SK-N-SH (cell line): ENCODE measurements at regions not wholly inside any gene's neighbourhood (a gene's known extent, or its start where the extent isn't known, plus 50 kb on each side); places are given as distances from the start of the nearest gene placed in this dataset.

Experiments
- CTCF ChIA-PET: fragments of 300-600, 350-600 bp; formaldehyde crosslinking; extraction: SDS; loops from one replicate; lab custom pipeline; 2021; lab: Yijun Ruan, JAX
- POLR2A ChIA-PET: fragments of 350-600 bp; sonication (Branson Sonifier 250); formaldehyde crosslinking; extraction: SDS; loops from one replicate; lab custom pipeline; 2020; ENCODE audit warnings: antibody characterized with exemption, inconsistent platforms; lab: Yijun Ruan, JAX
- DNase-seq: peaks from one replicate; pipeline ENCODE4 v3.0.0; 2012
- H2AFZ ChIP-seq: fragments of 200-600 bp; sonication (generic); 2 replicates; pipeline ENCODE4 v1.8.1; 2016; ENCODE audit warnings: antibody characterized with exemption, mild to moderate bottlenecking, low read depth
- H3F3A ChIP-seq: fragments of 200-600 bp; sonication (generic); replicated peaks from 2 replicates; pipeline ENCODE3; 2016; ENCODE audit warnings: antibody characterized with exemption, mild to moderate bottlenecking; ENCODE audit not compliant: insufficient read depth
- H3K27ac ChIP-seq, 2 experiments: fragments of 200-500 bp in 1 of 2; fragments of 200-600 bp in 1 of 2; sonication (Bioruptor generic) in 1 of 2; sonication (generic), shearing (Covaris generic) in 1 of 2; 2 replicates each; pipeline versions ENCODE4 v1.5.1 to v1.6.1; 2014 to 2016; ENCODE audit warnings: low read depth in 2 of 2, inconsistent platforms in 1 of 2, low read length in 1 of 2, mild to moderate bottlenecking in 1 of 2, mixed read lengths in 1 of 2
- H3K27me3 ChIP-seq: fragments of 200-600 bp; sonication (generic), shearing (Covaris generic); 2 replicates; pipeline ENCODE4 v1.6.1; 2016; ENCODE audit warnings: mixed run types; ENCODE audit not compliant: insufficient read depth
- H3K36me3 ChIP-seq, 2 experiments: fragments of 200-500 bp in 1 of 2; fragments of 200-600 bp in 1 of 2; sonication (Bioruptor generic) in 1 of 2; sonication (generic) in 1 of 2; replicated peaks in 1 of 2; 2 replicates each; pipeline versions ENCODE3 to v1.5.1; 2014 to 2016; ENCODE audit warnings: low read length in 1 of 2, mild to moderate bottlenecking in 1 of 2; ENCODE audit not compliant: insufficient read depth in 2 of 2, control insufficient read depth in 1 of 2
- H3K4me1 ChIP-seq, 2 experiments: fragments of 200-500 bp in 1 of 2; fragments of 200-600 bp in 1 of 2; sonication (Bioruptor generic) in 1 of 2; sonication (generic), shearing (Covaris generic) in 1 of 2; 2 replicates each; pipeline versions ENCODE4 v1.5.1 to v1.6.1; 2014 to 2016; ENCODE audit warnings: low read depth in 1 of 2, low read length in 1 of 2, mixed run types in 1 of 2; ENCODE audit not compliant: insufficient read depth in 2 of 2, control insufficient read depth in 1 of 2
- H3K4me2 ChIP-seq: fragments of 200-600 bp; sonication (generic), shearing (Covaris generic); 2 replicates; pipeline ENCODE4 v1.6.1; 2017; ENCODE audit warnings: mixed run types
- H3K4me3 ChIP-seq, 2 experiments: fragments of 200-500 bp in 1 of 2; fragments of 200-600 bp in 1 of 2; sonication (Bioruptor generic) in 1 of 2; sonication (generic), shearing (Covaris generic) in 1 of 2; 2 replicates each; pipeline versions ENCODE4 v1.5.1 to v1.8.1; 2014 to 2016; ENCODE audit warnings: low read depth in 2 of 2, inconsistent platforms in 1 of 2, low read length in 1 of 2, mild to moderate bottlenecking in 1 of 2, mixed read lengths in 1 of 2, moderate library complexity in 1 of 2
- H3K79me2 ChIP-seq: fragments of 200-600 bp; sonication (generic); 2 replicates; pipeline ENCODE4 v1.8.1; 2017; ENCODE audit warnings: mild to moderate bottlenecking; ENCODE audit not compliant: insufficient read depth
- H3K9ac ChIP-seq: fragments of 200-600 bp; sonication (generic); 2 replicates; pipeline ENCODE4 v1.6.1; 2017; ENCODE audit warnings: mixed run types
- H3K9me2 ChIP-seq: fragments of 200-600 bp; sonication (generic); 2 replicates; pipeline ENCODE4 v1.6.1; 2017; ENCODE audit warnings: mixed run types
- H3K9me3 ChIP-seq: fragments of 200-600 bp; sonication (generic); 2 replicates; pipeline ENCODE4 v1.6.1; 2017; ENCODE audit warnings: mixed run types, mild to moderate bottlenecking, moderate library complexity
- H4K20me1 ChIP-seq: fragments of 200-600 bp; sonication (generic); 2 replicates; pipeline ENCODE4 v1.6.1; 2017; ENCODE audit warnings: mild to moderate bottlenecking, mixed run types; ENCODE audit not compliant: insufficient read depth
- FOSL2 ChIP-seq: IDR thresholded peaks from 2 replicates; pipeline ENCODE4 v1.4.0; 2012; ENCODE audit warnings: low read depth, mild to moderate bottlenecking, moderate library complexity, borderline replicate concordance
- MXI1 ChIP-seq: IDR thresholded peaks from 2 replicates; pipeline ENCODE4 v1.6.1; 2012; ENCODE audit warnings: mild to moderate bottlenecking, low read depth, low read length, improper control_type of control experiment
- NRF1 ChIP-seq: IDR thresholded peaks from 2 replicates; pipeline ENCODE4 v1.6.1; 2012; ENCODE audit warnings: low read depth, mild to moderate bottlenecking, low read length
- RCOR1 ChIP-seq: fragments of 150-350 bp; IDR thresholded peaks from 2 replicates; pipeline ENCODE4 v1.6.1; 2017; ENCODE audit warnings: antibody characterized with exemption, low read length
- RFX5 ChIP-seq: IDR thresholded peaks from 2 replicates; pipeline ENCODE4 v1.6.1; 2012; ENCODE audit warnings: mild to moderate bottlenecking, improper control_type of control experiment, low read length
- TAF1 ChIP-seq: IDR thresholded peaks from 2 replicates; pipeline ENCODE4 v1.6.1; 2012; ENCODE audit warnings: low read depth, mild to moderate bottlenecking, low read length, moderate library complexity, borderline replicate concordance
- TEAD4 ChIP-seq: IDR thresholded peaks from 2 replicates; pipeline ENCODE4 v1.4.0; 2012; ENCODE audit warnings: mild to moderate bottlenecking, borderline replicate concordance; ENCODE audit not compliant: insufficient read depth
- USF2 ChIP-seq: fragments of 150-350 bp; IDR thresholded peaks from 2 replicates; pipeline ENCODE4 v1.6.1; 2017; ENCODE audit warnings: antibody characterized with exemption, low read length, low read depth, borderline replicate concordance
- WGBS: methylation state at CpG from one replicate; pipeline ENCODE4 v1.1.6; 2017; ENCODE audit warnings: low lambda C conversion rate; 5-methylcytosine and 5-hydroxymethylcytosine counted together
- TF ChIP-seq, protein P1 (sequence below): IDR thresholded peaks from 2 replicates; pipeline ENCODE4 v1.6.1; 2012; ENCODE audit warnings: mild to moderate bottlenecking, low read depth, low read length, moderate library complexity

- TF ChIP-seq, protein P1, sequence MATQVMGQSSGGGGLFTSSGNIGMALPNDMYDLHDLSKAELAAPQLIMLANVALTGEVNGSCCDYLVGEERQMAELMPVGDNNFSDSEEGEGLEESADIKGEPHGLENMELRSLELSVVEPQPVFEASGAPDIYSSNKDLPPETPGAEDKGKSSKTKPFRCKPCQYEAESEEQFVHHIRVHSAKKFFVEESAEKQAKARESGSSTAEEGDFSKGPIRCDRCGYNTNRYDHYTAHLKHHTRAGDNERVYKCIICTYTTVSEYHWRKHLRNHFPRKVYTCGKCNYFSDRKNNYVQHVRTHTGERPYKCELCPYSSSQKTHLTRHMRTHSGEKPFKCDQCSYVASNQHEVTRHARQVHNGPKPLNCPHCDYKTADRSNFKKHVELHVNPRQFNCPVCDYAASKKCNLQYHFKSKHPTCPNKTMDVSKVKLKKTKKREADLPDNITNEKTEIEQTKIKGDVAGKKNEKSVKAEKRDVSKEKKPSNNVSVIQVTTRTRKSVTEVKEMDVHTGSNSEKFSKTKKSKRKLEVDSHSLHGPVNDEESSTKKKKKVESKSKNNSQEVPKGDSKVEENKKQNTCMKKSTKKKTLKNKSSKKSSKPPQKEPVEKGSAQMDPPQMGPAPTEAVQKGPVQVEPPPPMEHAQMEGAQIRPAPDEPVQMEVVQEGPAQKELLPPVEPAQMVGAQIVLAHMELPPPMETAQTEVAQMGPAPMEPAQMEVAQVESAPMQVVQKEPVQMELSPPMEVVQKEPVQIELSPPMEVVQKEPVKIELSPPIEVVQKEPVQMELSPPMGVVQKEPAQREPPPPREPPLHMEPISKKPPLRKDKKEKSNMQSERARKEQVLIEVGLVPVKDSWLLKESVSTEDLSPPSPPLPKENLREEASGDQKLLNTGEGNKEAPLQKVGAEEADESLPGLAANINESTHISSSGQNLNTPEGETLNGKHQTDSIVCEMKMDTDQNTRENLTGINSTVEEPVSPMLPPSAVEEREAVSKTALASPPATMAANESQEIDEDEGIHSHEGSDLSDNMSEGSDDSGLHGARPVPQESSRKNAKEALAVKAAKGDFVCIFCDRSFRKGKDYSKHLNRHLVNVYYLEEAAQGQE, result no peak
- no peak for TF ChIP-seq TEAD4
- TF ChIP-seq MXI1, result no peak
- TF ChIP-seq TAF1, result no peak
- TF ChIP-seq RFX5, result no peak
- TF ChIP-seq FOSL2, result no peak
Measured at GRCh38 chr22:17281026-17281425, 61.8 kb upstream of the ADA2 start (continued).

GRCh38 chr22:17272511-17272991 lies 53.3 kb upstream of the ADA2 start:
- no peaks in the 10 kb centered on the region for H3K4me1 ChIP-seq
- no peaks in the 10 kb centered on the region for H4K20me1 ChIP-seq
- H3K9me3 ChIP-seq, result no peaks in the 10 kb centered on the region
- no peak overlapping the region for H3K4me2 ChIP-seq
- no peaks in the 10 kb centered on the region for H3K9me2 ChIP-seq
- 47% methylated on average over 4 of the region's 4 CpGs for WGBS
- H3K27ac ChIP-seq, result no peak overlapping the region
- 0 out of 2 replicates have a peak, but pooled peaks cover 5% of the 10 kb centered on the region for H3K27me3 ChIP-seq
- no peak overlapping the region for H3K9ac ChIP-seq
- H3K4me3 ChIP-seq, result no peak overlapping the region
- ChIA-PET POLR2A (no interaction called here), CTCF (interaction anchor here (0.9 to 1.2 kb wide), 2 partner anchors 9 to 101 kb away, joined by 3 read pairs; no protein-coding TSS in a partner anchor)
- no peaks in the 10 kb centered on the region for H3K79me2 ChIP-seq
- no peak for DNase-seq
- no peak overlapping the region for H2AFZ ChIP-seq
- H3F3A ChIP-seq, result no peaks in the 10 kb centered on the region
- H3K36me3 ChIP-seq, result no peaks in the 10 kb centered on the region
- no peak for TF ChIP-seq USF2
- no peak for TF ChIP-seq MXI1
- TF ChIP-seq NRF1, result no peak

DNA sequence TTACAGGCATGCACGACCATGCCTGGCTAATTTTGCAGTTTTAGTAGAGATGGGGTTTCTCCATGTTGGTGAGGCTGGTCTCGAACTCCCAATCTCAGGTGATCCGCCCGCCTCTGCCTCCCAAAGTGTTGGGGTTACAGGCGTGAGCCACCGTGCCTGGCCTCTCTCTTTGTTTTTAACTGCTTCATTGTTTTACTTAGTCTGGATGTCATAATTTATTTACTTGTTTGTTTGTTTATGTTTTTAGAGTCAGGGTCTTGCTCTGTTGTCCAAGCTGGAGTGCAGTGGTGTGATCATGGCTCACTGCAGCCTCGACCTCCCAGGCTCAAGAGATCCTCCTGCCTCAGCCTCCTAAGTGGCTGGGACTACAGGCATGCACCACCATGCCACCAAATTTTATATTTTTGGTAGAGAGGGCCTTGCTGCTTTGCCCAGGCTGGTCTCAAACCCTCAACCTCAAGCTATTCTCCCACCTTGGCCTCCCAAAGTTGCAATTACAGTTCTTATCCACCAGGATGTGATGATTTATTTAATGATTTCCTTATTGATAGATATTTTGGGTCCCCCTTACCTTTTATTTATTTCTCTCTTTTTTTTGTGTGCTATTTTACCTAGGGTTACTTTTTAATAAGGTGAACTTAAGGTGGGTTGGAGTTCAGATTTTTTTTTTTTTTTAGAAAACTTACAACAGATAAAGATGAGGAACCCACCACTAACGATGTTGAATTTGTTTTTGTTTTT lies 52.6 kb upstream of the ADA2 start:
- POLR2A ChIA-PET, result no interaction called here
- Histone ChIP-seq H3K4me3 (no peak overlapping the region), H3K36me3 (no peaks in the 10 kb centered on the region), H3F3A (no peaks in the 10 kb centered on the region), H4K20me1 (no peaks in the 10 kb centered on the region), H3K4me2 (no peak overlapping the region), H3K27me3 (0 out of 2 replicates have a peak, but pooled peaks cover 5% of the 10 kb centered on the region), H3K79me2 (no peaks in the 10 kb centered on the region), H3K9me3 (no peaks in the 10 kb centered on the region), H3K27ac (no peak overlapping the region), H2AFZ (no peak overlapping the region), H3K9ac (no peak overlapping the region), H3K4me1 (no peaks in the 10 kb centered on the region; a peak in 1 of 4 replicates), H3K9me2 (no peaks in the 10 kb centered on the region)
- CTCF ChIA-PET, result interaction anchor here (1.2 kb wide), 1 partner anchor 8 kb away, joined by 3 read pairs; no protein-coding TSS in a partner anchor
- no peak for TF ChIP-seq RCOR1
- no peak for DNase-seq
- WGBS, result 52% methylated on average over 8 of the region's 8 CpGs
